Body of pancreas (tissue), 4 donors: ENCODE measurements at regions not wholly inside any gene's neighbourhood (a gene's known extent, or its start where the extent isn't known, plus 50 kb on each side); places are given as distances from the start of the nearest gene placed in this dataset.
A peak's percentile ranks its signal among the peaks of the same experiment; 100 is the strongest.

Experiments used
- POLR2A ChIP-seq, 3 donors: fragments of 450-650 bp; IDR thresholded peaks; one replicate each; pipeline ENCODE4 v1.6.1; 2016; ENCODE audit warnings: antibody characterized with exemption in 3 of 3, mild to moderate bottlenecking in 2 of 3
- TF ChIP-seq, protein P1 (sequence below), 7 experiments: fragments of 450-650 bp in 4 of 7; fragments of 200-600 bp in 3 of 7; sonication (generic) in 3 of 7; IDR thresholded peaks; one replicate each; pipeline ENCODE4 v1.5.1; 2016 to 2019; ENCODE audit warnings: antibody characterized with exemption in 7 of 7

DNA sequence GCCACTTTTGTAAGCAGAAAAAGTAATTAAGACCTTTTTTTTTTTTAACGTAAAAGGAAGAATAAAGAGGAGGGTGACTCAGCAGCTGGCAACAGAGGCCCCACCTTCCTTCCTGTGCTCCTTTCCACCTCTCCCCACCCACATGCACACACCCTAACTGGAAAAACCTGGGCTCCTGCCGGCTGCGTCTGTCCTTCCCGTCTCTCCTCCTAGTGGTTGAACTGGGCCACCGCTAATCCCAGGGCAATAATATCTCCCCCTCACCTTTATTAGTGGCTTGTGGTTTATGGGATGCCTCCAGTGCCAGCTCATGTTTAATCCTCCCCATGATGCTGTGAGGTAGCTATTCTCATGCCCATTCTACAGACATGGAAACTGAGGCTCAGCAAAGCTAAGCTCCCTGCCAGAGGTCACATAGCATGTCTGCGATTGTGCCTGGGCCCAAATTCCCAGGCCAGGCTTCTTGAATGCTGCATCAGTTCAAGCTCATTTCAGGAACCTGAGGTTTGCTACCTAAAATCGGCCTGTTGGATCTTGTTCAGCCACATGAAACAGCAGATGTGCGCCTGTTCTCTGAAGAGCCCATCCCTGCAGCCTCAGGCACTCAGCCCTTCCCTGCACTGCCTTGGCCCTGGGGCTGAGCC lies 60.9 kb upstream of the IL17B start:
- TF ChIP-seq, protein P1, sequence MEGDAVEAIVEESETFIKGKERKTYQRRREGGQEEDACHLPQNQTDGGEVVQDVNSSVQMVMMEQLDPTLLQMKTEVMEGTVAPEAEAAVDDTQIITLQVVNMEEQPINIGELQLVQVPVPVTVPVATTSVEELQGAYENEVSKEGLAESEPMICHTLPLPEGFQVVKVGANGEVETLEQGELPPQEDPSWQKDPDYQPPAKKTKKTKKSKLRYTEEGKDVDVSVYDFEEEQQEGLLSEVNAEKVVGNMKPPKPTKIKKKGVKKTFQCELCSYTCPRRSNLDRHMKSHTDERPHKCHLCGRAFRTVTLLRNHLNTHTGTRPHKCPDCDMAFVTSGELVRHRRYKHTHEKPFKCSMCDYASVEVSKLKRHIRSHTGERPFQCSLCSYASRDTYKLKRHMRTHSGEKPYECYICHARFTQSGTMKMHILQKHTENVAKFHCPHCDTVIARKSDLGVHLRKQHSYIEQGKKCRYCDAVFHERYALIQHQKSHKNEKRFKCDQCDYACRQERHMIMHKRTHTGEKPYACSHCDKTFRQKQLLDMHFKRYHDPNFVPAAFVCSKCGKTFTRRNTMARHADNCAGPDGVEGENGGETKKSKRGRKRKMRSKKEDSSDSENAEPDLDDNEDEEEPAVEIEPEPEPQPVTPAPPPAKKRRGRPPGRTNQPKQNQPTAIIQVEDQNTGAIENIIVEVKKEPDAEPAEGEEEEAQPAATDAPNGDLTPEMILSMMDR (IDR thresholded peaks at IDR 0.05), result peak in 4 of 7 experiments; percentile 10 to 20 (median 15)
- no peak for TF ChIP-seq POLR2A (IDR thresholded peaks at IDR 0.05)
